ENCODE measurements at regions not wholly inside any gene's neighbourhood (a gene's known extent, or its start where the extent isn't known, plus 50 kb on each side); places are given as distances from the start of the nearest gene placed in this dataset.

DNA sequence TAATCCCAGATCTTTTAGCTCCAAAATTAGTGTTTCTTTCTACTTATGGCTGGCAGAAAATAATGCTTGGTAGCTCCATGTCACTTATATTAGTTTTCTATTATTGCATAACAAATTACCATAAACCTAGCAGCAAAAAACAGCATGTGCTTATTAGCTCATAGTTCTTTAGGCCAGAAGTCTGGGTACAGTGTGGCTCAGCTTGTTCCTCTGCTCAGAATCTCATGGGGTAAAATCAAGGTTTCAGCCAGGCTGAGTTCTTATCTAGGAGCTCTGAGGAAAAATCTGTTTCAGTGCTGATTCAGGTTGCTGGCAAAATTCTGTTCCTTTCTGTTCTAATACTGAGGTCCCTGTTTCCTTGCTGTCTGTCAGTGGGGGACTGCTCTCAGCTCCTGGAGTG, 101.1 kb downstream of the CT47B1 start:
- intact Hi-C loops (cut with DNase I), result loop anchor here in 6 of 10 donors (5.0 to 10.0 kb wide), 3 partner anchors 272 to 280 kb away; no protein-coding TSS in a partner anchor
- ATAC-seq (peak; percentile 45 to 84 (median 70)), DNase-seq (no peak)
- H3K36me3 ChIP-seq, result no peaks in the 10 kb centered on the region
- TF ChIP-seq POLR2A (IDR thresholded peaks at IDR 0.05), result no peak
- TF ChIP-seq, protein P1, sequence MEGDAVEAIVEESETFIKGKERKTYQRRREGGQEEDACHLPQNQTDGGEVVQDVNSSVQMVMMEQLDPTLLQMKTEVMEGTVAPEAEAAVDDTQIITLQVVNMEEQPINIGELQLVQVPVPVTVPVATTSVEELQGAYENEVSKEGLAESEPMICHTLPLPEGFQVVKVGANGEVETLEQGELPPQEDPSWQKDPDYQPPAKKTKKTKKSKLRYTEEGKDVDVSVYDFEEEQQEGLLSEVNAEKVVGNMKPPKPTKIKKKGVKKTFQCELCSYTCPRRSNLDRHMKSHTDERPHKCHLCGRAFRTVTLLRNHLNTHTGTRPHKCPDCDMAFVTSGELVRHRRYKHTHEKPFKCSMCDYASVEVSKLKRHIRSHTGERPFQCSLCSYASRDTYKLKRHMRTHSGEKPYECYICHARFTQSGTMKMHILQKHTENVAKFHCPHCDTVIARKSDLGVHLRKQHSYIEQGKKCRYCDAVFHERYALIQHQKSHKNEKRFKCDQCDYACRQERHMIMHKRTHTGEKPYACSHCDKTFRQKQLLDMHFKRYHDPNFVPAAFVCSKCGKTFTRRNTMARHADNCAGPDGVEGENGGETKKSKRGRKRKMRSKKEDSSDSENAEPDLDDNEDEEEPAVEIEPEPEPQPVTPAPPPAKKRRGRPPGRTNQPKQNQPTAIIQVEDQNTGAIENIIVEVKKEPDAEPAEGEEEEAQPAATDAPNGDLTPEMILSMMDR (IDR thresholded peaks at IDR 0.05), result no peak
- no peaks in the 10 kb centered on the region for H3K9me3 ChIP-seq
- no peaks in the 10 kb centered on the region for H3K27me3 ChIP-seq
- H3K4me1 ChIP-seq, result peaks cover 0 to 2% (median 0%) of the 10 kb centered on the region in 12 donors
- H3K27ac ChIP-seq, result peak overlapping the region in 1 of 12 donors; percentile 19
- H3K4me3 ChIP-seq, result no peak overlapping the region

DNA sequence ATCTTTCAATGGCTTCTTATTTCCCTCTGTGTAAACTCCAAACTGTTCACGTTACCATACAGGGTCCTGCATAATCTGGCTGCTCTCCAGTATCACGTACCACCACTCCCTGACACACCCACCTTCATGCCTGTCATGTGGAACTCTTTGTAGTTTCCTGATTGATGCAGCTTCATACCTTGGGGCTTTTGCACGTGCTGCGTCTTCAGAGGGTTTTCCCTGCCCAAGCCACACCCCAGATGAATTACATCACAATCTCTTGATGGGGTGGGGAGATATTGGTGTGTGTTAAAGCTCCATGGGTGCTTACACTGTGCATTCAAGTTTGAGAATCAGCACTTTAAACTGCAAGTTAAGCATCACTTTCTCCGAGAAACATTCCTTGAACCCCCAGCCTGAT, 101.9 kb downstream of the CT47B1 start:
- no peaks in the 10 kb centered on the region for H3K36me3 ChIP-seq
- no peak overlapping the region for H3K4me3 ChIP-seq
- no peaks in the 10 kb centered on the region for H3K9me3 ChIP-seq
- TF ChIP-seq POLR2A (IDR thresholded peaks at IDR 0.05), result no peak
- TF ChIP-seq, protein P1 (IDR thresholded peaks at IDR 0.05), result no peak
- intact Hi-C loops (cut with DNase I), result loop anchor here in 6 of 10 donors (5.0 to 10.0 kb wide), 3 partner anchors 272 to 279 kb away; no protein-coding TSS in a partner anchor
- peaks cover 0 to 2% (median 0%) of the 10 kb centered on the region in 12 donors for H3K4me1 ChIP-seq
- ATAC-seq, result peak in 1 of 4 donors; percentile 21
- 42 to 56% (median 48%) methylated on average over 5 of the region's 5 CpGs for WGBS, 4 donors
- DNase-seq, result no peak
- H3K27me3 ChIP-seq, result no peaks in the 10 kb centered on the region
- H3K27ac ChIP-seq, result peak overlapping the region in 1 of 12 donors; percentile 24

DNA sequence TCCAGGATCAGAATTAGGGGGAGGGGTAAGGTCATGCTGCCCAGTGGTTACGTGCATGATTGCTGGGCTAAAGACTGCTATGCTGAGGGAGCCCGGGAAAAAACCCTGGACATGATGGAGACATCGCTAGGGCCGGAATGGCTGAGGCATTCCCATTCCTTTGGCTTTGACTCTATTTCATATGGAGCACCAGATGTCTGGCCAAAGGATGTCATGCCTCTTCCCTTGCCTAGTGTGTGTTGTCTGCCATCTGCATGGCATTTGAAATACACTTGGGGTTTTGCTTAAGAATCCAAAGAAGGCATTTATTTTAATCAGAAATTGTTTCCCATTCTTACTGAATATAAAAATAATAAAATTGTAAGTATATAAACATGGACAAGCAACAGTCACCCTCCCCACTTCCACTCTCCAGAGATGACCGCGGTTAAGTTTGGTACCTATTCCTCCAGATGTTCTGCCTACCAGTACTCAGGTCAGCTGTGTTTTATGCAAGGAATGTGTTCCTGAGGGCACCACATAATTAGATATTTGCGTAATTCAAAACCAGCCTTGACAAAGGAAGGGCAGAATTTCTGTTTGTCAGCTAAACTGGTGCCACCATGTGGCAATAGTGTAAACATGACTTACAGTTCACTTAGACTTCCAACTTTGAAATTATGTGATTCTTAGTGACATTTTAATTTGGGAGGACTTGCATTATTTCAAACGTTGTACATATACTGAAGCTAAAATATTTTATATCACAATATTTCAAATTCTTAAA, 105.9 kb downstream of the CT47B1 start:
- intact Hi-C loops (cut with DNase I), result loop anchor here in 9 of 10 donors (2.0 to 10.0 kb wide), 4 partner anchors 267 to 275 kb away; no protein-coding TSS in a partner anchor
- peak in 3 of 4 donors; percentile 47 to 51 (median 49) for ATAC-seq

DNA sequence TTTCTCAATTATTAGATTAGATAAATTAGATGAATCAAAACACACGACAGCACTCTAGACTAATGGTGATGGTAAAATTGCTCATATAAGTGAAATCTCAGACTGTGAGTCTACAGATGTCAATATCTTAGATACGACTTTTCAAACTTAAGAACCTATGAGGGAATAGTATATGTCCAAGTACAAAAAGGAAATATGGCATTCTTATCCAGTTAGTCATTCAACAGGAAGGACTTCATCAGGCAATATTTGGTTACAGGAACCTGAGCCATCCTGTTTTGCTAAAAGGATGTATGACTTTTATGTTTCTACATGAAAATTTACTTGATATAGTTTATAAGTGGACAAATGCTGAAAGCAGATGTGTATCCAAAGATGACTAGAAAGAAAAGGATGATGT, 107.0 kb downstream of the CT47B1 start:
- no peaks in the 10 kb centered on the region for H3K27me3 ChIP-seq
- peaks cover 0 to 2% (median 0%) of the 10 kb centered on the region in 12 donors for H3K4me1 ChIP-seq
- DNase-seq (no peak), ATAC-seq (peak in 1 of 4 donors; percentile 60)
- intact Hi-C loops (cut with DNase I), result loop anchor here in 3 of 10 donors (2.0 to 5.0 kb wide), 2 partner anchors 270 to 271 kb away; no protein-coding TSS in a partner anchor
- 41 to 62% (median 52%) methylated on average over 2 of the region's 2 CpGs for WGBS, 4 donors
- H3K27ac ChIP-seq, result no peak overlapping the region
- TF ChIP-seq, protein P1 (IDR thresholded peaks at IDR 0.05), result no peak
- TF ChIP-seq POLR2A (IDR thresholded peaks at IDR 0.05), result no peak
- no peaks in the 10 kb centered on the region for H3K9me3 ChIP-seq
- H3K4me3 ChIP-seq, result no peak overlapping the region
- H3K36me3 ChIP-seq, result no peaks in the 10 kb centered on the region

More for the DNA sequence above, 105.9 kb downstream of the CT47B1 start:
- Histone ChIP-seq H3K9me3 (no peaks in the 10 kb centered on the region), H3K4me3 (no peak overlapping the region), H3K36me3 (no peaks in the 10 kb centered on the region), H3K4me1 (peaks cover 0 to 2% (median 0%) of the 10 kb centered on the region in 12 donors), H3K27ac (peak overlapping the region in 1 of 12 donors; percentile 15), H3K27me3 (no peaks in the 10 kb centered on the region)
- WGBS, 4 donors, result 47 to 62% (median 53%) methylated on average over 8 of the region's 8 CpGs
- TF ChIP-seq, protein P1 (IDR thresholded peaks at IDR 0.05), result peak in 11 of 12 donors; percentile 14 to 52 (median 27)
- no peak for TF ChIP-seq POLR2A (IDR thresholded peaks at IDR 0.05)
- no peak for DNase-seq
